ENCODE measurements at regions not wholly inside any gene's neighbourhood (a gene's known extent, or its start where the extent isn't known, plus 50 kb on each side); places are given as distances from the start of the nearest gene placed in this dataset.

- no peak for DNase-seq
These were observed 221.9 kb downstream of the IRX2 start for GRCh38 chr5:2529371-2530092.

GRCh38 chr5:2525351-2525750 is 226.1 kb downstream of the IRX2 start:
- no peak for DNase-seq

- DNase-seq: no peak
These were observed 226.9 kb downstream of the IRX2 start for GRCh38 chr5:2524620-2525019.

DNA sequence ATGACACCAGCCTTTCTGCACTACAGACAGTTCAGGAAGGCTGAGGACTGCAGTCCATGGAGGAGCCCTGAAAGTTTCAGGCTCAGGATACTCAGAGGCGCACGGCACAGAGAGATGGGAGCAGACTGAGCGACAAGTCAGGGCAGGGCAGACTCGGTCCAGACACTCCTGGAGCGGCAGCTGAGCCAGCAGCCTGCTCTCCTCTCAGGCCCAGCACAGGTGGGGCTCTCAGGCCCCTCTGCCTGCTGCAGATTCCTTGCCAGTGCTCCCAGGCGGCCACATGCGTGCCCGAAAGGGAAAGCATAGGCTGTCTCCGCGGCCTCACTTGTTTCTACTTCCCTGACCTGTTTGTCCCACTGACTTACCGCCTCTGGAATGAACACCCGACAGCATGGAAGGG is 228.3 kb downstream of the IRX2 start:
- no peak for DNase-seq

DNA sequence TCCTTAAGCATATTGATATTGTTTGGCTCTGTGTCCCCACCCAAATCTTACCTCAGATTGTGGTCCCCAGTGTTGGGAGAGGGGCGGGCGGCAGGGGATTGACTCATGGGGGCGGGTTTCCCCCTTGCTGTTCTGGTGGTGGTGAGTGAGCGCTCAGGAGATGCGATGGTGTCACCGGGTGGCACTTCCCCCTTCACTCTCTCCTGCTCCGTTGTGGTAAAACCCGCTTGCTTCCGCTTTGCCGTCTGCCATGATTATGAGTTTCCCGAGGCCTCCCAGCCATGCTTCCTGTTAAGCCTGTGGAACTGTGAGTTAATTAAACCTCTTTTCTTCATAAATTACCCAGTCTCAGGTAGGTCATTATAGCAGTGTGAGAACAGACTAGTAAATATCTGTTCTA is 229.1 kb downstream of the IRX2 start:
- DNase-seq: no peak

DNA sequence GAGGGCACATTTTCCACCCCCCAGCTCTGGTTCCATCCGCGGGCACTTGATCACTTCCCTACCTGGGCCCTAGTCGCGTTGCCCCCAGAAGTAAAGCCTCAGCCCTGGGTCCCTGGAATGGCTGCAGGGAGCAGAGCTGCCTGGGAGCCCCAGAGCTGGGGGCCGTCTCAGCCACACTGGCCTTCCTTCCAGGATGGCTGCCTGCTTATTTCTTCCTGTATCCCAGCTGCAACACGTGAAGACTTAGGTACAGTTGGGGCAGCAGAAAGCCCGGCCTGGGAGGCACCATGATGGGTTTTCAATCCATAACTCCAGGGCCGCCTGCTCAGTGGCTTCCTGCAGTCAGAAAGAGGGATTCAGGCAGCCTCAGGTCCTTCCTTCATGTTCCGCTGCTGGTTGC is 232.3 kb downstream of the IRX2 start:
- no peak for DNase-seq

- no peak for DNase-seq
These were observed 234.0 kb downstream of the IRX2 start for GRCh38 chr5:2517451-2517850.

- no peak for DNase-seq
These were observed 236.2 kb downstream of the IRX2 start for GRCh38 chr5:2515180-2515764.

DNA sequence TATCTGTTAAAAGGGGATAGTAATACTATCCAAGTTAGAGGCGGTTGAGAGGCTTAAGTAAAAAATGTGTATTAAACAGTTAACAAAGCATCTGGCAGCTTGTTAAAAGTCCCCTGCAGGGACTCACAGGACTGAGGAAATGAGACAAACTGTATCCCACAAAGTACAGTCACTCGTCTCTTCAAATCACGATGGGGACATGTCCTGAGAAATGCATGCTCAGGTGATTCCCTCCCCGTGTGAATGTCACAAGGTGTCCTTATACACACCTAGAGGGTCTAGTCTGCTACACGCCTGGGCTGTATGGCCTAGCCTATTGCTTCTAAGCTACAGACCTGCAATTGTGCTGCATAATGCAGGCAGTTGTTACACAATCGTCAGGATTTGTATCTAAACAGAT is 237.0 kb downstream of the IRX2 start:
- DNase-seq: no peak

GRCh38 chr5:2511706-2512105 is 239.8 kb downstream of the IRX2 start:
- DNase-seq: no peak

DNA sequence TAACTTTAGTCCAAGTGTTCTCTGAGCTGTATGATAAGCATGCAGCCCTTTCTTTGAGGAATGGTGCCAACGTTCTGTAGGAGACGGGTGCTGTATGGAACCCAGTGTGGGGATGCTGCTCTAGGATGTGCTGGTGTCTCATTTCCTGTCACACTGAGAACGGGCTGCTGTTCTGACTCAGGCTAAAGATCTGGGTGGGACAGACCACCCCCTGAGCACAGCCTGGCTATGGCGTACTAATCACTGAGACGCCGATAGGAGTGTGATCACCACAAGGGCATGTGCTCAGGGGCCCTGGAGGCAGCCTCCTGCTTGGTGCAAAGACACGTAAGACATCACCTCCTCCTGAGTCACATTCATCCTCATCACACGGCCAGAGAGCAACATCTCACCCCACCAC is 240.4 kb downstream of the IRX2 start:
- no peak for DNase-seq

GRCh38 chr5:2509527-2509926 is 241.9 kb downstream of the IRX2 start:
- no peak for DNase-seq

- no peak for DNase-seq
These were observed 243.0 kb downstream of the IRX2 start for GRCh38 chr5:2508514-2508913.

DNA sequence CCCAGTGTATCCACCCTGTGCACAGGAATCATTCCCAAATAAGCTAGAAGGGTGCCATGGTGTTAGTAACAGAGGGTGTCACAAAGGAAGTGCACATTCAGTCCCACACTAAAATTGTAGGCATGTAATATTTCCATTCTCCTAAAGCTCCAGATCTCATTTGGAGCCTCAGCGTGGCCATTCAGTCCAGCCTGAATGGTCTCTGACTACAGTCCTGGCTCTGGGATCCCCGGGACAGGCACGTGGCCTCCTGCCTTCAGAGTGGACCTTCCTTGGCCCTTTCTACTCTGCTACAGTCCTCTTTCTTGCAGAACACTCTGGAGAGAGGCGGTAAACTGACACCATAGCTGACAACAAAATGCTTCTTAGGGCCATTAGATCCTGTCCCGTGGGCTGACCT is 243.9 kb downstream of the IRX2 start:
- no peak for DNase-seq

DNA sequence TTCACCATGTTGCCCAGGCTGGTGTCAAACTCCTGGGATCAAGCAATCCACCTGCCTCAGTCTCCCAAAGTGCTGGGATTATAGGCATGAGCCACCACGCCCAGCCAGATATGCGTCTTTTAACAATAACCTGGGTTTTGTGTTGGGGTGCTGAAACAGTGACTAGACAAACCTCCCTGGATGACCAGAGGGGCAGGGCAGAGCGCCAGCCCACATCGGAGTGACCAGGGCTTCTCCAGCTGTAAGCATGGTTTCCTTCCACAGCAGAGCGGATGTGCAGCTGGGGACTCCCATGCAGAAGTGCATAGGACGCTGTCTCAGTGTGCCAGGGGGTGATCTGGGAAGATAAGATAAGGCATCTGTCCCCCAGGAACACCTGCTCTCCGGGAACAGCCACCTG is 244.9 kb downstream of the IRX2 start:
- DNase-seq: no peak

DNA sequence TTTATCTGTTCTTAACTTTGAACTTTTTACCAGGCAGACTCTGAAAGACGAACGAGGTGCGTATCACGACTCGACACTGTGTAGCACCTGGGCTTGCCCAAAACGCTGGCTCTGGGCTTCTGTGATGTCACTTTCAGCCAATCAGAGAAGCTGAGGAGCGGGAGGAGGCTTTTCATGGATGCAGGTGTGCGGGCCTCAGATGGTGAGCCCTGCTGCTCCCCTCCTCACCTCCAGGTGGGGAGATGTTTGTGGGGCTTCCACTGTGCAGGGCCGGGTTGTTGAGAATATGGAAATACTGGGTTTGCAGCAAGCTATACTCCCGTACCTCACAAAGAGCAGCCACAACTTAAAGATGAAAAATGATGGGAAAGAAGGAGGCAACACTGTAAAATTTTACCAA is 246.3 kb downstream of the IRX2 start:
- DNase-seq: no peak

DNA sequence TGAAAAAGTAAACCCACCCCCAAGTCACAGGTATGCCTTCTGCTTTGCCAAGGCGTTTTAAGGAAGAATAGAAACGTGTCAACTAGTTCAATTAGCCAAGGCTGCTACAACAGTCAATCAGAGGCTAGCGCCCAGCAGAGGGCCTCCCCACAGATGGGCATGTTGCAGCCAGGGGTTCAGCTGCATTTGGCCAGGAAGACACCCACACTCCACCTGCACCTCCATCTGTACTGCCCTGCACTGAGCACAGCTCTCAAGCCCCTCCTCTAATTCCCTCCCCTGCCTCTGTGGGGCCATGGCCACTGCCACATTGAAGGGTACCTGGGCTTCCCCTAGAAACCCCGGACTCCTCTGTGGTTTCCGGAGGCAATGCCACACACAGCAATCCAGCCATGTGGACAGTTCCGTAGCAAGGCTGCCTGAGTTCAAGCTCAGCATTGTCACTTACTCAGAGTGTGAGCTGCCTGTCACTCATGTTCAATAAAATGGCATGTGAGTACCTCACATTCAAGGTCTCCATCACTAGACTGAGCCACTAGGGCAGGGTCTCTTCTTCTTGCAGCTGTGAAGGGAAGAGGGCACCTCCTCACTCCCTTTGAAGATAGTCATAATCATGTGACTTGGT is 248.4 kb downstream of the IRX2 start:
- no peak for DNase-seq

DNA sequence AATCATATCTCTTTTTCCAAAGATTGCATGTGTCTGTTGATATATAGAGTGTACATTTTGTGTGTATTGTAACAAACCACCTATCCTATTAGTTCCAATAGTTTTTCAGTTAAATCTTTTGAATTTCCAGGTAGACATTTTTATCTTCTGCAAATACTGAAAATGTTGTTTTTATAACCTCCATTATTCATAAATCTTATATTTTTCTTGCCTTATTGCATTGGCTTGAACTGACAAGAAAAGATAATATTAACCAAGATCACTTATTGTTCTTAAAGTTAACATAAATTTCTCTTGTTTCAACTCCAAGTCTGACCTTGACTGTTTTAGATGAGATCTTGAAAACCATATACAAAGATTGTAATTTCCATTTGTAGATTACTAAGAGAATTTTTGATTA is 251.6 kb downstream of the IRX2 start:
- DNase-seq: no peak

DNA sequence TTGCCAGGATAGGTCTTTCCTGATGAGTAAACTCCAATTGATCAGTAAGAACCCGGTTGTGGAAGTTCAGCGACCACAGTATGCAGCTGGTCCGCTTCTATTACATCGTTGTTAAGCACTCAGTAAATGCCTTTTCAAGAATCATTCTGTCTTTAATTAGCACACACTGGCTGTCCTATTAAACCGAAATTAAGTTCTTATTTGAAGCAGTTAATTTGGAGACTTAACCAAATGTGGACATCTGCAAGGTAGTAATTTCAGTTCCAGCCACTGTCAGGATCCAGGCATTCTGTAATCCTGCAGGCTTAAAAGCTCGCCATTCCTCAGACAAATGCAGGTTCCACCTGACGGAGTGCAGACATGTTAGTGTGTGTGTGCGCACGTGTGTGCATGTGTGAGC is 254.6 kb downstream of the IRX2 start:
- DNase-seq: no peak

DNA sequence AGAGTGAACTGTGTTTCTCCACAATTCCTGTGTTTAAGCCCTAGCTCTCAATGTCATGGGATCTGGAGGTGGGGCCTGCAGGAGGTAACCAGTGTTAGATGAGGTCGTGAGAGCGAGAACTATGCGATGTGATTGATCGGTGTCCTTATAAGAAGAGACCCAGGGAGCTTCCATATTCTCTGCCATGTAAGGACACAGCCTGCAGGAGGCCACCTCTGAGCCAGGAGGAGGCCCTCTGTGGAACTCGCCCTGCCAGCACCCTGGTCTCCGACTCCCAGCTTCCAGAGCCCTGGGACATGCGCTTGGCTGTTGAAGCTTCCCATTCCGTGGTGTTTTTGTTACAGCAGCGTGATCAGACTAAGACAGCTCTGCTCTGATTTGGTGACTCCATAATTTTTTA is 255.4 kb downstream of the IRX2 start:
- DNase-seq: no peak

DNA sequence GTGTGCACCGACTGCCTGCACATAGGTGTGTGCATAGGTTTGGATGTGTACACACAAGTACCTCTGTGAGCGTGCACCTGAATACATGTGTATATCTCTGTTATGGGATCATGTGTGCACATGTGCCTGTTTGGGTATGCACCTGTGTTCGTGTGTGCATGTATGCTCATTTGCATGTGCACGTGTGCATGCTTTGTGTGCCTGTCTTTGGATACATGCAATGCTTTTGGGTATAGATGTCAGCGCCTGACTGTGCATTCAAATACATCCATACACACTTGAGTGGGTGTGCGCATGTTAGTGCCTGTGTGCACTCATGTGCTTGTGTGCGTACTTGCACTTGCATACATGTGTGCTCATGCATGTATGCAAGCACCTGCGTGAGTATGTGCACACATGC is 258.1 kb downstream of the IRX2 start:
- DNase-seq: no peak

- no peak for DNase-seq
These were observed 259.0 kb downstream of the IRX2 start for GRCh38 chr5:2492476-2492875.

DNA sequence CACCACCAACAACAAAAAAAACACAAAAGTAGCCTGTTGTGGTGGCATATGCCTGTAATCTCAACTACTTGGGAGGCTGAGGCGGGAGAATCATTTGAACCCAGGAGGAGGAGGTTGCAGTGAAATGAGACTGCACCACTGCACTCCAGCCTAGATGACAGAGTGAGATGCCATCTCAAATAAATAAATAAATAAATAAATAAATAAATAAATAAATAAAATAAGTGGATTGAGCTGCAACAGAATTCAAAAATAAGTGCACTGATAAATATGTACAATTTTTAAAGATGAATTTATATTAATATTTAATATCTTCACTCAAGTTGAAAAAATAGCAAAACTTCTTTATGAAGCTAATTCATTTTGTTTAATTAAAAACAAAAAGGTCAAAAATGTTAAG is 259.6 kb downstream of the IRX2 start:
- DNase-seq: no peak

GRCh38 chr5:2489306-2489705 is 262.2 kb downstream of the IRX2 start:
- DNase-seq: no peak

GRCh38 chr5:2488593-2488992 is 262.9 kb downstream of the IRX2 start:
- no peak for DNase-seq

Measured in activated CD4-positive, alpha-beta T cell treated with anti-CD3 and anti-CD28 coated beads for 1 hour (primary cell).